Femur (tissue), 1 donor: ENCODE measurements at regions not wholly inside any gene's neighbourhood (a gene's known extent, or its start where the extent isn't known, plus 50 kb on each side); places are given as distances from the start of the nearest gene placed in this dataset.

Experiments
- DNase-seq: peaks from one replicate; pipeline ENCODE4 v3.0.0-alpha.2; 2017

GRCh38 chr2:188078534-188078933 lies 213.1 kb upstream of the GULP1 start:
- no peak for DNase-seq

DNA sequence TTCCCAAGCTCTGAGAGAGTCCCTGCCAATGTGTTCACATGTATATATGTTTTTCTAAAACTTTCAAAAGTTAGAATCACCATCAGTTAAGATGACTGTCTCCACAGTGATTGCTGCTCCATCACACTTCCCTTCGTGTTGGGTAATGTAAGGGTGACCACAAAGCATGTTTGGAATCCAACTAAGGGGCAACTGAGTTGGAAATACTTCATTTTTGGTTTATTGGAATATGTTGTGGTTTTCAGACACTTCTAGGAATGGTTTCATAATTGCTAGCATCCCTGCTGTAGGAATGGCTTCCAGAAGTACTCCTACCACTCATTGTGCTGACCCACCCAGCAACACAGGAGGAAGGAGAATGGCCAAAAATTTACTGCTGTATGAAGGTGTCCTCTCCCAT lies 212.5 kb upstream of the GULP1 start:
- DNase-seq, result no peak

DNA sequence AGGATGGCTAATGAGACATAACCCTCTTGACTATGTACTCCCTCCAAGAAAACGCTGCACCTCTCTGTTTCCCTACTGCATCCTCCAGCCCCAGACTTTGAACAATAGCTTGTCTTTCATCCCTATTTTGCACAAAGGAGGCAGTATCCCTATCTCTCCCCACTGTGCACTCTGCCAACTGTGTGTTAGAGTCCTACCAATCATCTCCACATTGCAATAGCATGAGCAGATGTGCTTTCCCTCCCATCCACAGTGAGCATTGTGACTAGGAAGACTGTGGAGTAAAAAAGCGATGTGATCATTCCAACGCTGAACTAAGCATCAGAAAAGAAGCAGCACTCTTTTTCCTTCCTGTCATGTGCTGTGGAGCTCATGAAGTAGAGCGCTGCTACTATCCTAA lies 206.3 kb upstream of the GULP1 start:
- DNase-seq, result no peak

DNA sequence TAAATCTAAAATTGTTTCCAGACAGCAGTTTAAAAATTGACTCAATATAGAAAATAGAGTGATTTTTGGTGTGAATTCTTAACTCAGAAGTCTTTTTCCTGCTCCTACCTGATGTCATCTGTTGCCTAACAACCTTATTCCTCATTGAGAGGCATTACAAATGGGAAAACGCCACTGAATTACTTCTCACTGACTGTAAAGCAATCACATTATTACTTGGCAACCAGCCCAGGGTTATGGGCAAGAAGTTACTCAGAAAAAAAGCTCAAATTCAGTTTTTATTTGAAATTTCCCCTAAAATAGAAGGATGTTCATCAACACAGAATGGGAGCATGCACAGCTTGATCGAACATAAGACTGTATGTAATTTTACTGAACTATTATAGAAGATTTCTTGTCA lies 201.8 kb upstream of the GULP1 start:
- DNase-seq, result no peak

- no peak for DNase-seq
These were observed 200.5 kb upstream of the GULP1 start for GRCh38 chr2:188091220-188091619.

DNA sequence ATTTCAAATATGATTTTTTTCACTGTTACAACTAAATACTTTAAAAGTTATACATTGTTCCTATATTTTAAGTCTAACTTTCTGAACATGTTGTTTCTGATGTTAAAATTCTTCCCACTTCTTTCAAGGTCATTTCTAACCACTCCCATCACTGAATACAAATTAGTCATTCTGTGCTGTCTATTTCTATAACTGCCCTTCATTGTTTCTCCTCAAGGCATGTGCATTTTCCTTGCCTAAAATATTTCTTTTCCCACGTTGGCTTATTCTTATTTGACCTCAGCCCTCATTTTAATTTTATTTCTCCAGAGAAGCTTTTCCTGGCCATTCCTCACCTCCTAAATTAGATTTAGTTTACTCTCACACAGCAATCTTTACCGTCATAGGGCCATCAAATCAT lies 198.9 kb upstream of the GULP1 start:
- DNase-seq, result no peak

- DNase-seq, result no peak
These were observed 194.8 kb upstream of the GULP1 start for GRCh38 chr2:188096910-188097309.

DNA sequence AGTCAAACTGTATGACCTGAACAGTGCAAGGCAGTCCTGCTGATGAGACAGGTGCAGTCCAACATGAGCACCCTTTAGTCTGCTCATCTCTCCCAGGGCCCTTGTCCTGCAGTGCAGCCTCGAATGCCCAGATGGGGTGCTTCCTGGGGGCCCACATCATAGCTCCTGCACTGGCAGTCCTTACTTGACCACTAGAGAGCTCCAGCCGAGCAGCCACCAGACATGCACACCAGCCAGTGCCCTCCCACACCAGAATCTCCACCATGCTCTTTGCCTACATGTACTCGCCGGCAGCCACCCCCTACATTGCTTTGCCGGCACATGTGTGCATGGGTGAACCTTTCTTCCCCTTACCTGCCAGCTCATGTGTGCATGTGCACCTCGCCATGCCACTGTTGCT lies 188.8 kb upstream of the GULP1 start:
- DNase-seq, result no peak

- no peak for DNase-seq
These were observed 177.7 kb upstream of the GULP1 start for GRCh38 chr2:188114014-188114413.

DNA sequence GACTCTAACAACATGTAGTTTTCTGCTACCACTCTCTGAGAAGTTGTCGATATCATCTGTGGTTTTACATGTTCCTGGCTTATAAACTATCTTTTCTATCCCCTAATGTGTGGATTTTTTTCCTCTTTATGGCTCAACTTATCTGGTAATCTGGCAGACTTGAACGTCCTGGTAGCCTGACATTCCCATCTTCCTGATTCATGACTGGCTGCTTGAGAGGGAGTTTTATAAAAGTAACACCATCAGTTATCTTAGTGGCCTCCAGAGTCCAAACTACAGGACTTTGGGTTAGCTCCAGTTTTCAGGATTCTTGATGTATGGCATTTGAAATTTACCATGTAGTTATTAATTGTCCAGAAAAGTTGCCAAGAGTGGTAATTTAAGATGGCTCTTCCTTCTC lies 174.0 kb upstream of the GULP1 start:
- DNase-seq, result no peak

- no peak for DNase-seq
These were observed 173.2 kb upstream of the GULP1 start for GRCh38 chr2:188118431-188118830.

DNA sequence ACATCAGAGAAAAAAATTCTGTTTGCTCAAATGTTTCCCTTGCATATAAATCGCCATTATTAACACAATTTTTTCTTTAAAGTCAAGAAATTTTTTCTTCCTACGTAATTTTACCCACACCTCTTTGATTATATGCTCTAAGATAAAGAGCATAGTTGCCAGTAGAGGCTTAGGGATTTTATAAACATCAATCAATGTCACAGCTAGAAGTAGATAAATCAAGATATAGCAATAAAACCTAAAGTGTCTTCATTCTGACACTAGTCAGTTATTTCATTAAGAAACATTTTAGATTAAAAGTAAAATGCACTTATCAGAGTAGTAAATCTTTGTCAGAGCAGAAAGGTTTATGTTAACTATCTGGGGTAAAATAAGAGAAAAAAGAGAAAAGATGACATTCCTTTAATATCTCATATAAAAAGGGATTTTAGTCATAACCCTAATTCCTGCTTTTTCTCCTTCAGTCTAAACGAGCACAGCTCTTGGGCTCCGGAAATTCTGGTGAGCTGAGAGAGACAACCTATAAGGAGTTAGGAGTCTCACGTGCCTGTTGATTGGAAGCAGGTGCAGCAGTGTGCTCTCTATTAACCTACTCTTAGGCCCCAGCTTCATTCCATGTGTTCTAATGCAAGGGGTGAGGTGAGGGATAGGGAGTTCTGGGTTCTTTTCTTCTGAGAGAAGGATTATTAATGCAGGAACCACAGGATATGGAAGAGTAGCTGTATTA lies 172.4 kb upstream of the GULP1 start:
- DNase-seq, result no peak

DNA sequence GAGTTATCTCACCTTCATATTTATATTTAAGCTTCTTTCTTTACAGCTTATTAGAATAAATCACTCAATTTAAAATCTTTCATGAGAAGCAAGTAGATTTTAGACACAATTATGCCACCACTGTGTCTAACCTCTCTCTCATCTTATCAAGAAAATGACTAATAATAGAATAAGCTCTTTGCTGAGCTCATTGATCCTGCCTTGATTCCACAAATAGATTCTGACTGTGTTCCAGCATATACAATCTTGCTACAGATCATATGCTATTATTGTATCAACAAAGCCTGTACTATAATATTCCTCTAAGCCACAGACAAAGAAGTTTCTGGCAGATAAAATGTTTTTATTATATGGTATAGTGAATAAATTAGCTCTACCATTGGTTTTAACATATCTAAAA lies 168.7 kb upstream of the GULP1 start:
- DNase-seq, result no peak

DNA sequence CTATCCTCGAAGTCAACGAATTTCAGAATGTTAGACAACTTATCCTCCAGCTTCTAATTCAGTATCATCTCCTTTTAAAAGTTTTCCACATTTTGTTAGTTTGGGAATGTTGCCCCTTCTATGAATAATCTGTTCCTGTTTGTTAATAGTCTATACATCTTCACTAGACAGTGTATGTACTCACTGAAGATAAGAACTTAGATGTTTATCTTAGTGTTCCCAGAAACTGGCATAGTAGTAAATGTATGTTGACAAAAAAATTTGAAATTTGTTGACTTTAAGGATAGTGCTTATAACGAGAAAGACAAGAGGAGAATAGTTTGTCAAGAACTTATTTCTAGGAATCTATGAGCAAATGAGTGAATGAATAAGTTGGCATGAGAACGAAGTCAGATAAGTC lies 162.0 kb upstream of the GULP1 start:
- DNase-seq, result no peak

DNA sequence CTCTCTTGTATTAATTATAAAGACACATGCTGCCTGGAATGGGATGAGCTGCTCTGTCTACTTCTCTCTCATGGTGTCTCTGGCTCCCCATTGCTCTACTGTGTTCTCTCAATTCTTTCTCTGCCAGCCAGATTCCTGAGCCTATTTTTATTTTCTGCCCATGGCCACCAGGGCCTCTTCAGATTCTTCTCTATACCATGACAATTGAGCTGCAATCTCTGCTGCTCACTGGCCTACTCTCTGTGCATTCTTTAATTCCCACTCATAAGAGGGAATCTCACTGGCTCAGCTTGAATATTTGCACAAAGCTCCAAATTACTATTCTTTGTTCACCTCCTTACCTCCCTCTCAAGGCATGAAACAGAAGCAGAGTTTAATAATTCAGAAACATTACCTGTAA lies 161.4 kb upstream of the GULP1 start:
- no peak for DNase-seq

- no peak for DNase-seq
These were observed 160.4 kb upstream of the GULP1 start for GRCh38 chr2:188131281-188131680.

- peak; percentile 50 for DNase-seq
These were observed 159.3 kb upstream of the GULP1 start for GRCh38 chr2:188132385-188132784.

GRCh38 chr2:188134241-188134640 lies 157.4 kb upstream of the GULP1 start:
- DNase-seq, result no peak

- DNase-seq, result no peak
These were observed 153.4 kb upstream of the GULP1 start for GRCh38 chr2:188138313-188138712.

DNA sequence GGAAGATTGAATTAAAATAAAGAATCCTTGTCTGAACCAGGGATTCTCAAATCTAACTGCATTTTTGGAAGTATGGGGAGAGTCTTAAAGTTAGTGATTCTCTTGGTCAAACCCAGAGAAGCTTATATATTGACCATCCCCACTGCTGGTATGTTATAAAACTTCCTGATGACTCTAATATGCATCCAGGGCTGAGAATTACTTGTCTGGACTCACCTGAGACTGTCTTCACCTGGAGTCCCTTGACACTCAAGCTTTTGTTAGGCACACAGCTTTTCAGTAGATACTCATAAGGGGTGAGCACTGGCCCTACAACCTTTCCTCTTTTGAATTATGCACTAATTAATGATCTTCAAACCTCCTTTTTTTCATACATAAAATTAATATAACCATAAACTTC lies 149.6 kb upstream of the GULP1 start:
- DNase-seq, result no peak

DNA sequence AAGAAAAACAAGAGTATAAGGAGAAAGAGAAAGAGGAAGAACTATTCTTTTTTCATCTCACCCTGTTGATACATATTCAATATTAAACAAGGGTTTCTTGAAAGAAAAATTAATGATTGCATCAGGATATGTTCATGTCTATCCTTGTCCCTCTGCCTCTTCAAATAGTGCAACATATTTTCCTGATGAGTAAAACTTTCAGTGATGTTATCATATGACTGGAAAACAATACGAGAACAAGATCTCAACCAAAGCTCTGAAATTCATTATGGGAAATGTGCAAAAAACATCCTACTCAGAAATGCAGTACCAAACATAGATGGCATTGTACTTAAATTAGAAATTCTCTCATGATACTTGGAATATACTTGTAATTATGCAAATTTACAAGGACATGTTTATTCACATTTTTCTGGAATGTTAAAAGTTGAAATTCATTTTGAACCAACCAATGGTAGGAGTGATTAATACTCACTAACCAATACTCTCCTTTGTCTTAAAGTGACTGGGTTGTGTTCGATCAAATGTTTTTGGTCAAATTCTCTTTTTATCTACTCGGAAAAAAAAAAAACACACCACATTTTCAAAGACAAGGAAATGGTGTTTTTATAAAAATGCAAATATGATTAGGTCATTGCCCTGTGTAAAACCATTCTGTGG lies 148.9 kb upstream of the GULP1 start:
- DNase-seq, result no peak

GRCh38 chr2:188145885-188146284 lies 145.8 kb upstream of the GULP1 start:
- DNase-seq, result no peak

DNA sequence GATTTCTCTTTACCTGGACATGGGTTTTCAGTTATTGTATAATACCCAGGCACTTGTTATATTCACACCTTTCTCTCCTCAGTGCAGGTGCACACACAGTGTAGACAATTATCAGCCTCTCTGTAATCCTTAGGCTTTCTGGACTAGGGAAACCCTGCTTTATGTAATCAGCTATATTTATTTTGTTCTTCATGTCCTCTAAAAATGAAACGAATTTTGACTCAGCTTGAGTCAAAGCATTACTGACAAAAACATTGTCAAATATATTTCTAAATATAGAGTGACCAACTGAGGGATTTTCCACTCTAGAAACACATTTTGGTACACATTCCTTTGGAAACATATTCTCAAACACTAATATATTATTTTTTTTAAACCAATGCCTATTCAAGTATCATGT lies 144.8 kb upstream of the GULP1 start:
- DNase-seq, result no peak

DNA sequence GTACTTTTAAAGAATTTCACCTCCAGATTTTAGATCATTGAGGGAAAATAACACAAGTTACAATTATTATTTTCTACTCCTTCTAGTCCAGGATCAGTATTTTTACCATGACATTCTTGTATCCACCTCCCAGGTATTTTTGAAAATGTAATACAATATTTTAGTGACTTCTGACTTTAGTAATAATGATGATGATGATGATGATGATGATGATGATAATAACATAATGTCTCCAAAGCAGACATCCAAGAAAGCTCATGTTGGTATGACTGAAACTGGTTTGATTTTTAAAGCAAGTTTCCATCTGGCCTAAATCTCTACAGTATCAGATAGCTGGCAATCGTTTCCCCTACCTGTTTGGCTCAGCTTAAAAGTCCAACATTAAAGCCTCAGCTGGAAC lies 140.0 kb upstream of the GULP1 start:
- DNase-seq, result no peak
